Erythroblast (primary cell): ENCODE measurements at regions not wholly inside any gene's neighbourhood (a gene's known extent, or its start where the extent isn't known, plus 50 kb on each side); places are given as distances from the start of the nearest gene placed in this dataset.
"Not testable (repeated sequence)": the region's sequence is repeated elsewhere in the genome, so short reads cannot be mapped to it uniquely, and the experiment has no call there.

ENCODE experiments used
- DNase-seq, 2 experiments: peaks; one replicate each; lab custom pipeline; 2025; lab: John Stamatoyannopoulos, UW
- GATA1 ChIP-seq: IDR thresholded peaks from 2 replicates; pipeline ENCODE4 v1.6.1; 2011; ENCODE audit warnings: low read depth, mild to moderate bottlenecking, control low read depth, low read length, moderate library complexity
- POLR2A ChIP-seq: IDR thresholded peaks from 2 replicates; pipeline ENCODE4 v1.6.1; 2011; ENCODE audit warnings: mild to moderate bottlenecking, low read length

DNA sequence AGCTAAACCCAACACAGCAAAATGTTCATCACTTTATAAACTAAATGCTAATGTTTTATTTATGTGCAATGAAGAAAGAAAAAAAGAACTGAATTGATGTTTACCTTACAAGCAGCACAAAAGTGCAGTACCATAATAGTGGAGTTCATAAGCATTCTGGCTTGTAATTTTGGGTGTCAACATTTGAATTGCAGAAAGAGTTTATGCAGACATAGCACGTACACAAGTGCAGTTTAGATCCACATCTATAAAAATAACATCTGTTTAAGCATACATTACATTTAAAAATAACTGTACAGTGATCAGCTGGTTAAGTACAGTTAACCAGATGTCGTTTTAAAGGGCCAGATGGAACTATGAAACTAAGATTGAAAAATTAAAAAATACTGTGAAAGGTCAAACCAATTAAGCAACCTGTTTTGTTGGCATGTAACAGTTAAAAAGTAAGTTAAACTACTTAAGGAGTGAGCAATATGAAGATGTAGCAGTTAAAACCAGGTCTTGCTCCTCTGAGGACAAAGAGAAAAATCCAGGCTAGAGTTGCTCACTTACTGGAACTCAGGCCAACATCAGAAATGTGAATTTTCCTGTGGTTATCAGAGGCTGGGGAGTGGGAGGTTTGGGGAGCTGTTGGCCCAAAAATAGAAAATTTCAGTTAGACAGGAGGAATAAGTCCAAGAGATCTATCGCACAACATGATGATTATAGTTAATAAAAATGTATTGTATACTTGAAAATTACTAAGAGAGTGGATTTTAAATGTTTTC is 204.9 kb upstream of the MDFIC2 start:
- TF ChIP-seq GATA1, result no peak
- TF ChIP-seq POLR2A, result no peak
- DNase-seq, result no peak

- DNase-seq, result no peak
- TF ChIP-seq GATA1 (no peak), POLR2A (no peak)
Observed at GRCh38 chr3:70516076-70516475, 203.6 kb upstream of the MDFIC2 start.

GRCh38 chr3:70507486-70507885 is 195.0 kb upstream of the MDFIC2 start:
- no peak for DNase-seq
- TF ChIP-seq POLR2A, result no peak
- no peak for TF ChIP-seq GATA1

DNA sequence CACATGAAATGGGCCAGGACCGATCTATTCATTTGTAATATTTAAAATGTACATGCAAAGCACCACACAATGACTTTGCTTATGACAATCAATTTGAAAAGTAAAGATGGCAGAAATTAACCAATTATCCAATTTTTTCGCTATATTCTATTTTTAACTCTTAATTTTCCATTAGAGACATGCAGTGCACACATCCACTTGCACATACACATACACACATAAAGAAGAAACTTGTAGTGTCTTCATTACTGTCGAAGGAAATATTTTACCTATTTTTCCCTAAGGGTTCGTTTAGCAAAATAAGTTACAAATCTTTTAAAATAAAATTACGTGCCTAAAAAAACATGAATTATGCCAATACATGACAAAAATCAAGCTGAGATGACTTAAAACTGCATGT is 194.3 kb upstream of the MDFIC2 start:
- DNase-seq, result no peak
- no peak for TF ChIP-seq GATA1
- TF ChIP-seq POLR2A, result no peak

- DNase-seq, result no peak
- no peak for TF ChIP-seq GATA1
- TF ChIP-seq POLR2A, result no peak
Observed at GRCh38 chr3:70501561-70501960, 189.1 kb upstream of the MDFIC2 start.

- no peak for DNase-seq
- no peak for TF ChIP-seq POLR2A
- no peak for TF ChIP-seq GATA1
Observed at GRCh38 chr3:70488816-70489215, 176.4 kb upstream of the MDFIC2 start.

DNA sequence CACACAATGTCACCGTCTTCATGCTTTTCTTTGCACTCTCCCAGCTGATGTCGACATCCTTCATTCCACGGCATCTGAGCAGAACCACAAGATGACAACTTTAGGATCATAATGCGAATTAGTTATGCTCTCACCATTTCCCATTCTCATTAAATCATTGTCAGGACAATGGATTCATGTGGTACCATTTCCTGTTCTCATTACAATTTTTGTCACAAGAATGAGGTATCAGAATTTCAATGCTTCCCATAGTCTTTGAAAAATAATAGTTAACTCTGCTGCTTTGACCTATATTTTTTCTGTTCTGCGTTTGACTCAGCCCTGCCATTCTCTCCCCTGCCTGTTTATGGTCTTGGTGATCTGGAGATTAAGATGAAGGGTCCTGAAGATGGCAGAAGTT is 175.7 kb upstream of the MDFIC2 start:
- TF ChIP-seq POLR2A, result no peak
- TF ChIP-seq GATA1, result no peak
- DNase-seq, result no peak

DNA sequence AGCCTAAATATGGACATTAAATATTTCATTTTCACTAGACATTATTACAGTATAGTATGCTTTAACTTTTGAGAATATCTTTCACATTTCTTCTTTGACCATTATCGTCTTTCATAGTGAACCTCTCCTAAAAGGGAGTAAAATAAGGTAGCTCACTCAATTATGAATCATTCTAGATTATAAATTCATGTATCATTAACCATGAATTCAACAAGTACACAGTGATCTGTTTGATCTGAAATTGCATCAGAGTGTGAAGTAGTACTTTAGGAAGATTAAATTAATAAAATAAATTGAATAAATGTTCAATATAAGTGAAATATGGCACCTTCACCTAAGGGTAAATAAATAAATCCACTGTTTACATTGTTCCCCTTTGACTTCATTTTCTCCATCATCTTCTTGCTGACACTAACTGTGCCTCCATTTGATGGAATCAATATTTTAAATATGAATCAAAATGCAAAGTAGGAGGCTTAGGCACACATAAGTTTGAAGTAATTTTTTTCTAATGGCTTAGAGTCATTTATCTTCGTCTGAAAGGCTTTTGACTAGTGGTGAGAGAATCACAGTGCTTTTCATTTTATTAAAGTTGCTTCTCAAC is 174.1 kb upstream of the MDFIC2 start:
- no peak for DNase-seq
- TF ChIP-seq POLR2A (no peak), GATA1 (no peak)

GRCh38 chr3:70476174-70476573 is 163.7 kb upstream of the MDFIC2 start:
- DNase-seq, result no peak
- TF ChIP-seq POLR2A, result no peak
- no peak for TF ChIP-seq GATA1

- DNase-seq, result no peak
- TF ChIP-seq GATA1 (no peak), POLR2A (no peak)
Observed at GRCh38 chr3:70471464-70472342, 159.3 kb upstream of the MDFIC2 start.

GRCh38 chr3:70466096-70466495 is 153.7 kb upstream of the MDFIC2 start:
- TF ChIP-seq POLR2A, result no peak
- TF ChIP-seq GATA1, result no peak

GRCh38 chr3:70464876-70465275 is 152.4 kb upstream of the MDFIC2 start:
- TF ChIP-seq GATA1 (no peak), POLR2A (no peak)
- DNase-seq, result no peak

More at GRCh38 chr3:70466096-70466495, 153.7 kb upstream of the MDFIC2 start:
- no peak for DNase-seq

DNA sequence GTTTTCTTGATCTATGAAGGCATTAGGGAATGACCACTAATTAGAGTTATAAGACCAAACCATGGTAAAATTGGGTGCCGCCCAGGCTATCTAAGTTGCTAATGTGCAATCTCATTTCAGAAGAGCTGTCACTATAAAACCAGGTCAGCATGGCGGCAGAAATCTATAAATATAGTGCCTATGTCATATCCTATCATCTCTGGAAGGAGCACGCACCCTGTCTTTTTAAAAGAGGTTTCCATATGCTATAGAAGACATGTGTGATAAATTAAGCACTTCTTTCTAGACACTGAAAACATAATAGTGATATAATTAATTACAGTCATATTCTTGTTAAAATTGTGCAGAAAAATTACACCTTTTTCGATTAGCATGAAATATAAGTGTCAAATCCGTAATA is 152.0 kb upstream of the MDFIC2 start:
- DNase-seq, result no peak
- TF ChIP-seq GATA1 (no peak), POLR2A (no peak)

DNA sequence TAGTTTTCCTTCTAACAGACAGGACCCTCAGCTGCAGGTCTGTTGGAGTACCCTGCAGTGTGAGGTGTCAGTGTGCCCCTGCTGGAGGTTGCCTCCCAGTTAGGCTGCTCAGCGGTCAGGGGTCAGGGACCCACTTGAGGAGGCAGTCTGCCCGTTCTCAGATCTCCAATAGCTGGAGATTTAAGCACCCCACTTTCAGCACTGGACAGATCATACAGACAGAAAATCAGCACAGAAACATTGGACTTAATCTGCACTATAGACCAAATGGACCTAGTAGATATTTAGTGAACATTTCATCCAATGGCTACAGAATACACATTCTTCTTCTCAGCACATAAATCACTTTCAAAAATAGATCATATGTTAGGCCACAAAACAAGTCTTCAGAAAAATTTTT is 137.8 kb upstream of the MDFIC2 start:
- DNase-seq, result not testable (repeated sequence)

GRCh38 chr3:70435422-70435821 is 123.0 kb upstream of the MDFIC2 start:
- DNase-seq, result not testable (repeated sequence)
